ENCODE measurements at regions not wholly inside any gene's neighbourhood (a gene's known extent, or its start where the extent isn't known, plus 50 kb on each side); places are given as distances from the start of the nearest gene placed in this dataset.

- no peak overlapping the region for H3K27ac ChIP-seq
- no peak overlapping the region for H3K4me3 ChIP-seq
Measured at GRCh38 chr4:14743172-14743571, 259.1 kb upstream of the CPEB2 start.

GRCh38 chr4:14743601-14744000 lies 258.7 kb upstream of the CPEB2 start:
- H3K4me3 ChIP-seq = no peak overlapping the region
- H3K27ac ChIP-seq = no peak overlapping the region

DNA sequence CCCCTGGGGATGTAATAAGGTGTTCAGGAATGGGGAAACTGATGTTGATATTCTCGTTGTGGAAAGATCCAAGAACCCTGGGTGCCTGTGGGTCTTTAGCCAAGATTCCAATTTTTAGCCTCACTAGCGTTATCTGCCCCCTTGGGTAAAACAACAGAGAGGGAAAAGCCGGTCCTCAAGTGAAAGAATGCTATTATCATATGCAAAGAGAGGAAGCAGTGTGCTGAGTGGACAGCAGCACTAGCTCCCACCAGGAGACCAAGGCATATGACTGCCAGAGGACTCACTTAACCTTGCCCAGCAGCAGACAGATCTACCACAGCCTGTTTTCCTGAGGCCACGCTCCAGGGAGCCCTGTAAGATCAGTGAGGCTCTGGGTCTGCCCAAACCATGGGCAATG lies 257.9 kb upstream of the CPEB2 start:
- Histone ChIP-seq H3K27ac (no peak overlapping the region), H3K4me3 (no peak overlapping the region)

DNA sequence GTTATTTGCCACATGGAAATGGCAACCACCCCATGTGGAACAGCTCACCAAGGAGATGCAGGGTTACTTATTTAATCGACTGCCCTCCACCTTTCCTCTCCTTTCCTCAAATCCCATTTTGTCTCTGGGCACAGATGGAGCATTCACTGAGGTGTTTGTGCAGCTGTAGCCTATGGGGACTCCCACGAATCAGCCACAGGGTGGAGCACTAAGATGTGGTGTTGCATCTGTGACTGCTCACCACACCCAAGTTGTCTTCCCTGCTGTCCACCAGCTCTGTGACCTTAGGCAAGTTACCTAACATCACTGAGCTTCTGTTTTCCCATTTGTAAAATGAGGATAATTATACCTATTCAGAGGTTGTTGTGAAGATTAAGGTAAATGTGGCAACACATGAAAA lies 252.4 kb upstream of the CPEB2 start:
- H3K27ac ChIP-seq = no peak overlapping the region
- no peak overlapping the region for H3K4me3 ChIP-seq

DNA sequence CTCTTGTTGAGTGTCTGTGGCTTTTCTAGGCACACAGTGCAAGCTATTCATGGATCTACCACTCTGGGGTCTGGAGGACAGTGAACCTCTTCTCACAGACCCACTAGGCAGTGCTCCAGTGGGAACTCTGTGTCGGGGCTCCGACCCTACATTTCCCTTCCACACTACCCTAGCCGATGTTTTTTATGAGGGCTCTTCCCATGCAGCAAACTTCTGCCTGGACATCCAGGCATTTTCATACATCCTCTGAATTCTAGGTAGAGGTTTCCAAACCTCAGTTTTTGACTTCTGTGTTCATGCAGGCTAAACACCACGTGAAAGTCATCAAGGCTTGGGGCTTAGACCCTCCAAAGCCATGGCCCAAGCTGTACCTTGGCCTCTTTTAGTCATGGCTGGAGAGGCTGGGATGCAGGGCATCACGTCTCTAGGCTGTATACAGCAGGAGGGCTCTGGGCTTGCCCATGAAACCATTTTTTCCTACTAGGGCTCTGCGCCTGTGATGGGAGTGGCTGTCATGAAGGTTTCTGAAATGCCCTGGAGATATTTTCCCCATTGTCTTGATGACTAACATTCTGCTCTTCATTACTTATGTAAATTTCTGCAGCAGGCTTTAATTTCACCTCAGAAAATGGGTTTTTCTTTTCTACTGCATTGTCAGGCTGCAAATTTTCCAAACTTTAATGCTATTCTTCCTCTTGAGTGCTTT lies 249.8 kb upstream of the CPEB2 start:
- Histone ChIP-seq H3K4me3 (no peak overlapping the region), H3K27ac (no peak overlapping the region)

GRCh38 chr4:14767142-14767541 lies 235.1 kb upstream of the CPEB2 start:
- H3K27ac ChIP-seq = peak overlapping the region in 1 of 21 experiments; percentile 32
- no peak overlapping the region for H3K4me3 ChIP-seq

GRCh38 chr4:14768449-14768848 lies 233.8 kb upstream of the CPEB2 start:
- peak overlapping the region in 1 of 21 experiments; percentile 11 for H3K27ac ChIP-seq

DNA sequence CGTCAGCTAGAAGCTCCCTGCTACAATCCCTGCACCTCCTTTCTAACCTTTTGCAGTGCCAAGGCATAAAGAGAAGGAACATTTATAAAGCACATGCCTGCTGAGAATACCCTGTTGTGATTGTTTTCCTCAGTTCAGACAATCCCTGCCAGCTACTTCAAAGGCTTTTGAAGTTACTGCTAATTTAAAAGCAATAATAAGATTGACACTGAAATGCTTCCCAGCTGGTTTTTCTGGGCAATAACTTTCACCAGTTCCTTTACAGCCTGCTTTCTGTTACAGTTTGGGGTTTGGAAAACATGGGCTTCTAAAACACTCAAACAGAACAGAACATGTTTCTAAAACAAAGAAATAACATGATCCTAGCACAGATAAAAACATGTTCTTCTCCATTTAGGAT lies 232.3 kb upstream of the CPEB2 start:
- Histone ChIP-seq H3K4me3 (no peak overlapping the region), H3K27ac (peak overlapping the region in 12 of 21 experiments; percentile 18 to 76 (median 55))

More at GRCh38 chr4:14768449-14768848, 233.8 kb upstream of the CPEB2 start:
- no peak overlapping the region for H3K4me3 ChIP-seq

DNA sequence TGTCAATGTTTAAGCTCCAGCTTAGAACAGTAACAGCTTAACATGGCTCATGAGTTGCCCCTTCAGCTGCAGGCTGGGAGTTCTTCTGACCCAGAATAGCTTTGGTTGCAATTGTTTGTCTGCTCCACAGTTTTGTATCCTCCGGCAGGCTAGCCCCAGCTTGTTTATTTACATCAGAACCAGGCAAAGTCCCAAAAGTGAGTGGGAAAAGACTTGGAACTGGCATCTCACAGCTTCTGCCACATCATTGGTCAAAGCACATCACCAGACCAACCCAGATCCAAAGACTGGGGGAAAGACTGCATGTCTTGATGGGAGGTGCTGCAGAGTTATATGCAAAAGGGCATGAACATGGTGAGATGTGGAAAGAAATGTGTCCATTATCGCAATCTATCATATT lies 231.2 kb upstream of the CPEB2 start:
- Histone ChIP-seq H3K4me3 (no peak overlapping the region), H3K27ac (peak overlapping the region in 17 of 21 experiments; percentile 4 to 76 (median 42))

DNA sequence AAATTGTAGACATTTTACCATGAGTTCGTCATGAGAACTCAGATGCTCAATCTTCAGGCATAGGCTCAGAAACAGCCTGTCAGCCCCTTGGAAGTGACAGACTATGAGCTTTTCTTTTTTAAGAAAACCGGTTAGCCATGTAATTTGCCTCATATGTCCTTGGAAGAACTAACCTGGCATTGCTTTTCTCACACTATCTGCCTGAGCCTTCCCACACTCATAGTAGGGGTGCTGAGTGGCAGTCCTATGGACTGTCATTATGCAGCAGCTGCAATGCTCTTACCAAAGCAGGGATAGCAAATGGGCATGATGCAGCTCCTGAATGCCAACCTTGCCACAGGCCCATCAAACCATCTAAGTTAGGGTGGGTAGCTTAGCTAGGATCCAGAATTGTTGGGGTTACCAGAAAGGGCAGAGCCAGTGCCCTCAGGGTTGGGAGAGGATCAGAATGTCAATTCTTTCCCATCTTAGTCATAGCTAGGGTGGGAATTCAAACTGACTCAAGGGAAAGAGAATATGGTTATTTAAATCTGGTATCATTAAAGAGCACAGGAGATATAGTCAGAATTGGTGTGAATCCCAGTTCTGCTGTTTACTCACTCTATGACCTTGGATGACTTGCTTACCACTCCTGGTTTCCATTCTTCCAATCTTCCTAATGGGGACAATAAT lies 230.6 kb upstream of the CPEB2 start:
- Histone ChIP-seq H3K4me3 (no peak overlapping the region), H3K27ac (peak overlapping the region in 17 of 21 experiments; percentile 4 to 76 (median 42))

DNA sequence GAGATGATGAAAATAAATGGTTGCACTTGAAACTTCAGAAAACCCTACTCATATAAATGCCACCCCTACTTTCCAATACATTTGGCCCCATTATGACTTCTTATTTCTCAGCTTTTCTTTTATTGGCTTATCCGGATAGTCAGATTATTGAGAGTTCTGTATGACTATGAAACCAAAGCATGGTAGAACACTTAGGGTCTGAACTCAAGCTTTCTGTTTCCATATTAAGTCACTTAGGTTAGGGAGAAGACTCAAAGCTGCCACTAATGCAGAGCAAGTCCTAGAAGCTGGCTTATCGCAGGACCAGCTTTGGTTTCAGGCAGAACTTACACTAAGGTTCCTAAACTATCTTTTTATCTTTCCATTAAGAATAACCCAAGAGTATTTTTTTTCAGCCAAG lies 229.9 kb upstream of the CPEB2 start:
- H3K27ac ChIP-seq = peak overlapping the region in 10 of 21 experiments; percentile 7 to 76 (median 34)
- no peak overlapping the region for H3K4me3 ChIP-seq

GRCh38 chr4:14783011-14783877 lies 219.0 kb upstream of the CPEB2 start:
- Histone ChIP-seq H3K27ac (no peak overlapping the region), H3K4me3 (no peak overlapping the region)

DNA sequence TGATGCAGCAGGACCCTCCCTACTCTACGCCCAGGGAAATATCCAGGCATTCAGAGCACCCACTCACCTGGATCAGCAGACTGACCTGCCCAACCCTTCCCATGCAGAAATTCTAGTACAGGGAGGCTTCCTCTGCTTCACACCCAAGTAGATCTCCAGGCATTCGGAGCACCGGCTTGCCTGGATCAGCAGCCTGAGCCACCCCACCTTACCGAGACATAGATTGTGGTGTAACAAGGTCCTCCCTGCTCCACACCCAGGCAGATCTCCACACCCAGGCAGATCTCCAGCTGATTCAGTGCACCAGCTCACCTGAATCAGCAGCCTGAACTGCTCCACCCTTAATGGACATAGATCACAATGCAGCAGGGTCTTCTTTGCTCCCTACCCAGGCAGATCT lies 215.1 kb upstream of the CPEB2 start:
- Histone ChIP-seq H3K4me3 (no peak overlapping the region), H3K27ac (peak overlapping the region in 6 of 21 experiments; percentile 4 to 63 (median 39))

- H3K4me3 ChIP-seq = no peak overlapping the region
- peak overlapping the region in 7 of 21 experiments; percentile 4 to 63 (median 36) for H3K27ac ChIP-seq
Measured at GRCh38 chr4:14787894-14788293, 214.4 kb upstream of the CPEB2 start.

DNA sequence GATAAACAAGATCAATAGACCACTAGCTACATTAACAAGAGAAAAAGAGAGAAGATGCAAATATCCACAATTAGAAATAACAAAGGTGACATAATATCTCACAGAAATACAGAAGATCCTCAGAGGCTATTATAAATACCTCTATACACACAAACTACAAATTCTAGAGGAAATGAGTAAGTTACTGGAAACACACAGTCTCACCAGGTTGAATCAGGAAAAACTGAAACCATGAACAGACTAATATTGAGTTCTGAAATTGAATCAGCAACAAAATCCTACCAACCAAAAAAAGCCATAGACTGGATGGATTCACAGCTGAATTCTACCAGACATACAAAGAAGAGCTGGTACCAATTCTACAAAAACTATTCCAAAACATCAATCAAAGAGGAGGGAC lies 211.8 kb upstream of the CPEB2 start:
- Histone ChIP-seq H3K27ac (no peak overlapping the region), H3K4me3 (no peak overlapping the region)

GRCh38 chr4:14792702-14793227 lies 209.5 kb upstream of the CPEB2 start:
- Histone ChIP-seq H3K4me3 (no peak overlapping the region), H3K27ac (no peak overlapping the region)

DNA sequence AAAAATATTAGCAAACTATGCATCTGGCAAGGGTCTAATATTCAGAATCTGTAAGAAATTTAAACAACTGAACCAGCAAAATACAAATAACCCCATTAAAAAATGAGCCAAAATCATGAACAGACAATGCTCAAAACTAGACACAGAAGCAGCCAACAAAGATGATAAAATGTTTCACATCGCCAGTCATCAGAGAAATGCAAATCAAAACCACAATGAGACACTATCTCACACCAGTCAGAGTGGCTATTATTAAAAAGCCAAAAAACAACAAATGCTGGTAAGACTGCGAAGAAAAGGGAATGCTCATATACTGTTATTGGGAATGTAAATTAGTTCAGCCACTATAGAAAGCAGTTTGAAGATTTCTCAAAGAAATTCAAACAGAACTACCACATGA lies 201.3 kb upstream of the CPEB2 start:
- H3K4me3 ChIP-seq = no peak overlapping the region
- H3K27ac ChIP-seq = no peak overlapping the region

GRCh38 chr4:14802596-14802995 lies 199.7 kb upstream of the CPEB2 start:
- no peak overlapping the region for H3K27ac ChIP-seq
- no peak overlapping the region for H3K4me3 ChIP-seq

GRCh38 chr4:14807856-14808255 lies 194.4 kb upstream of the CPEB2 start:
- Histone ChIP-seq H3K4me3 (no peak overlapping the region), H3K27ac (no peak overlapping the region)

- Histone ChIP-seq H3K4me3 (no peak overlapping the region), H3K27ac (no peak overlapping the region)
Measured at GRCh38 chr4:14809203-14809602, 193.1 kb upstream of the CPEB2 start.

Measured in skin epidermis (tissue), 12 donors.